ENCODE measurements at regions not wholly inside any gene's neighbourhood (a gene's known extent, or its start where the extent isn't known, plus 50 kb on each side); places are given as distances from the start of the nearest gene placed in this dataset.

- H3K27ac ChIP-seq = no peak overlapping the region
- ATAC-seq (no peak), DNase-seq (no peak)
- no peaks in the 10 kb centered on the region for H3K36me3 ChIP-seq (replicated peaks in 1 of 2; ENCODE audit: insufficient read depth in 1 of 2, low read depth in 2 of 2)
- no peaks in the 10 kb centered on the region for H3K9me3 ChIP-seq
- H3K27me3 ChIP-seq = no peaks in the 10 kb centered on the region
- no peaks in the 10 kb centered on the region for H3K4me1 ChIP-seq
- intact Hi-C loops (cut with DNase I) = no loop called here
- TF ChIP-seq POLR2A (IDR thresholded peaks at IDR 0.05) (no peak), CTCF (IDR thresholded peaks at IDR 0.05) (no peak)
- H3K4me3 ChIP-seq = no peak overlapping the region
- 50 to 100% methylated on average over 1 to 2 of the region's 2 CpGs for WGBS, 2 donors
Measured at GRCh38 chrX:147675819-147676218, 235.9 kb upstream of the FMR1 start.

- DNase-seq = no peak
- intact Hi-C loops (cut with DNase I) = no loop called here
Measured at GRCh38 chrX:147679356-147680005, 232.2 kb upstream of the FMR1 start.

GRCh38 chrX:147680251-147680650 lies 231.5 kb upstream of the FMR1 start:
- ATAC-seq (no peak), DNase-seq (no peak)
- no peaks in the 10 kb centered on the region for H3K27me3 ChIP-seq
- no peaks in the 10 kb centered on the region for H3K4me1 ChIP-seq
- no peaks in the 10 kb centered on the region for H3K9me3 ChIP-seq
- TF ChIP-seq POLR2A (IDR thresholded peaks at IDR 0.05) (no peak), CTCF (IDR thresholded peaks at IDR 0.05) (no peak)
- H3K4me3 ChIP-seq = no peak overlapping the region
- no peaks in the 10 kb centered on the region for H3K36me3 ChIP-seq (replicated peaks in 1 of 2; ENCODE audit: insufficient read depth in 1 of 2, low read depth in 2 of 2)
- WGBS, 2 donors = 39 to 40% methylated on average over 4 of the region's 4 CpGs
- intact Hi-C loops (cut with DNase I) = no loop called here
- H3K27ac ChIP-seq = no peak overlapping the region

More at GRCh38 chrX:147679356-147680005, 232.2 kb upstream of the FMR1 start:
- WGBS, 2 donors = 38 to 47% methylated on average over 5 of the region's 5 CpGs
- Histone ChIP-seq H3K27ac (no peak overlapping the region), H3K27me3 (no peaks in the 10 kb centered on the region), H3K36me3 (replicated peaks in 1 of 2; ENCODE audit: insufficient read depth in 1 of 2, low read depth in 2 of 2) (no peaks in the 10 kb centered on the region), H3K9me3 (no peaks in the 10 kb centered on the region), H3K4me1 (no peaks in the 10 kb centered on the region), H3K4me3 (no peak overlapping the region)
- ATAC-seq = no peak
- TF ChIP-seq CTCF (IDR thresholded peaks at IDR 0.05) (no peak), POLR2A (IDR thresholded peaks at IDR 0.05) (no peak)

GRCh38 chrX:147693511-147693910 lies 218.2 kb upstream of the FMR1 start:
- Histone ChIP-seq H3K27ac (no peak overlapping the region), H3K27me3 (no peaks in the 10 kb centered on the region), H3K4me1 (no peaks in the 10 kb centered on the region), H3K36me3 (replicated peaks in 1 of 2; ENCODE audit: insufficient read depth in 1 of 2, low read depth in 2 of 2) (no peaks in the 10 kb centered on the region), H3K9me3 (no peaks in the 10 kb centered on the region), H3K4me3 (no peak overlapping the region)
- intact Hi-C loops (cut with DNase I) = no loop called here
- WGBS, 2 donors = 40% methylated on average over 2 of the region's 2 CpGs; no CpG with 5 or more reads in 1 of the 2 donors
- ATAC-seq (no peak), DNase-seq (no peak)
- TF ChIP-seq POLR2A (IDR thresholded peaks at IDR 0.05) (no peak), CTCF (IDR thresholded peaks at IDR 0.05) (no peak)

GRCh38 chrX:147699061-147699460 lies 212.7 kb upstream of the FMR1 start:
- ATAC-seq (no peak), DNase-seq (no peak)
- H3K27me3 ChIP-seq = no peaks in the 10 kb centered on the region
- H3K27ac ChIP-seq = no peak overlapping the region
- H3K36me3 ChIP-seq (replicated peaks in 1 of 2; ENCODE audit: insufficient read depth in 1 of 2, low read depth in 2 of 2) = no peaks in the 10 kb centered on the region
- H3K4me1 ChIP-seq = no peaks in the 10 kb centered on the region
- intact Hi-C loops (cut with DNase I) = no loop called here
- no peak for TF ChIP-seq CTCF (IDR thresholded peaks at IDR 0.05)
- TF ChIP-seq POLR2A (IDR thresholded peaks at IDR 0.05) = no peak
- H3K4me3 ChIP-seq = no peak overlapping the region
- WGBS, 2 donors = 18 to 28% methylated on average over 2 of the region's 2 CpGs
- H3K9me3 ChIP-seq = no peaks in the 10 kb centered on the region
